GM18507 (cell line): ENCODE measurements at regions not wholly inside any gene's neighbourhood (a gene's known extent, or its start where the extent isn't known, plus 50 kb on each side); places are given as distances from the start of the nearest gene placed in this dataset.

ENCODE experiments used
- DNase-seq: peaks from one replicate; pipeline ENCODE4 v3.0.0; 2011; ENCODE audit warnings: low read depth; ENCODE audit not compliant: insufficient read length; ENCODE audit errors: extremely low spot score
- FAIRE-seq: peaks from 2 replicates; lab custom pipeline; 2011; peaks lifted over from hg19 to GRCh38; lab: Jason Lieb, UNC

DNA sequence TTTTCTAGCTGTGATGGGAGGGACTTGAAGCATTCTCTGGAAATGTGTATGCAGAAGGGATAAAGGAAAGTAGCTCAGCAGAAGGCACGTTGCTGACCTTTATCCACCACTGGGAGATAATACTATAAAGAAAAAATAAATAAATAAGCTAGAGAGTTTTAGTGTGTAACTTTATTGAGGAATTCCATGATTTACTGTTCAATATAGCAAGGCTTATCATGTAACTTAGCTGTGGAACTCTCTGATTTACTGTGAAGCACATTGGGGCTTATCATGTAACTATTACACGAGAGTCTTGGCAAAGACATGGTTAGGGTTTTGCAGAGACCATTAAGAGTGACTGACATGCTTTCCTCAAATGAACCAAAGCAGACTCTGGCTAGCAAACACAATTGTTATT is 316.1 kb upstream of the SNX7 start:
- no peak for FAIRE-seq
- DNase-seq, result no peak

DNA sequence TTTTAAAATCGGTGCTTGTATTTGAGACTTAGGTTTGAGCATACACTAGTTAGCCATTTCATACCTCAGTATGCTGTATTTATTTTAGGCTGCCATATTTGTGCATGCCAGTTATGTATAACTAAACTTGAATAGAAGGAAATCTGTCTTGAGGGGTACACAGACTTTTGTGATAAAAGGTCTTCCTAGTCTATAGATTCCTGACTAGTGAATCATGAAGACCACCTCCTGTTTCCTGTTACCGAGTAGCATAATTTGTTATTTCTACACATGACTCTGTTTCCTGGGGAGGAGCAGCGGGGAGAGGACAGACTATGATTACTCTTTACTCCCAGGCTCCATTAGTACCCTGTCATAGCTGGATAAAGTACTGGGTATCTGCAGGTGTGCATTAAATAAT is 316.8 kb upstream of the SNX7 start:
- DNase-seq (no peak), FAIRE-seq (no peak)

DNA sequence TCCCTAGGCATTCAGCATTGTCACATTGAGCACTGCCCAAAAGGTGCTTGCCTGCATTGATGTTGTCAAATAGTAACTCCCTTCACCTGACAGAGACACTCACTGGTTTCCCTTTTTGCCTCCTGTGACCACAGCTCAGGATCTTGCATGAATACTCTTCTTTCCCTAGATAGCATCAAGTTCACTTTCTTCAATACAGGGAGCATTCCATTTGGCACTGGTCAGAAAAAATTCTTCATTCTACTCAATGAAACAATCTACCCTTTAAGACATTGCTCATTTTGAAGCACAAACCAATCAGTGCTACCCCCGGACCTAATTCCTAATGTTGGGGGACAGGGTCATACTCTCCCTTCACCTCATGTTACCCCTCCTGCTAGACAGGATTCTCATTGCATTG is 319.0 kb upstream of the SNX7 start:
- DNase-seq (no peak), FAIRE-seq (no peak)

DNA sequence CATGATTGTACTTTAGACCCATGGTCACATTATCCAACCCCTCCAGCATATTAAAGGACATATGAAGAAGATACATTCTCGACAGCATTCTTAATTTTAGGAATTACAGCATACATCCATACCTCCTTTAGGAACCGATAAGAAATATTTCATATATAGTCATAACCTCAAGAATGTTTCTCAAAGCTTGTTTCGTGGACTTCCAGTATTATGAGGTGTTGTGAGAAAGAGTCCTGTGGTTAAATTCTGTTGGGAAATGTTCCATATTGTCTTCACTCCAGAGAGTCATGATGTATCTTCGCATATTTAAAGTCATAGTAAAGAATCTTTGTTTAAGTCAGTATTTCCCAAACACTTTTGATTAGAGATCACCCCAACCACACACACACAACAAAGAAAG is 321.0 kb upstream of the SNX7 start:
- DNase-seq (no peak), FAIRE-seq (no peak)

DNA sequence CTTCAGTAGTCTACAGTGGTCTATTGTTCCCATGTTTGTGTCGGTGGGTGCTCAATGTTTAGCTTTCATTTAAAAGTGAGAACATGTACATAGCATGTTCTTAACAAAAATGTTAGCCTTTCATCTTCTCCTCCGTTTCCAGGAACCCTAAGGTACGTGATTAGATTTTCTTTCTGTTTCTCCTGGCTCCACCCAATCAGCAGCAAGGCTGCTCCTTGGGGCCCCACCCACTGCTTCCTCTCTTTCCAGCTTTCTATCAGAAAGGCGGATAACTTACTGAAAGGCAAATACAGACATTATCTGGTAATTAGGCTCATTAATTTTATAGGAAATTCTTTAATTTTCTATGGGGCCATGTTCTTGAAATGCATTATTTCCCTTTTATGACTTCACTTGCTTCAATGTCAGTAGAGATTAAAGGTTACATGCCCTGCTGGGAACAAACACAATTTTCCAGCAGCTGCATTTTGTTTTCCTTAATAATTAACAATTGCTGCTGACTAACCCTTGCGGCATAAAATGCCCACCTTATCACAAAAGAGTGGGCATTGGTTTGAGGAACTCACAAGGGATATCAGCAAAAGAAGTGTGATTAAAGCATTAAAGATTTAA is 324.9 kb upstream of the SNX7 start:
- DNase-seq (no peak), FAIRE-seq (no peak)

DNA sequence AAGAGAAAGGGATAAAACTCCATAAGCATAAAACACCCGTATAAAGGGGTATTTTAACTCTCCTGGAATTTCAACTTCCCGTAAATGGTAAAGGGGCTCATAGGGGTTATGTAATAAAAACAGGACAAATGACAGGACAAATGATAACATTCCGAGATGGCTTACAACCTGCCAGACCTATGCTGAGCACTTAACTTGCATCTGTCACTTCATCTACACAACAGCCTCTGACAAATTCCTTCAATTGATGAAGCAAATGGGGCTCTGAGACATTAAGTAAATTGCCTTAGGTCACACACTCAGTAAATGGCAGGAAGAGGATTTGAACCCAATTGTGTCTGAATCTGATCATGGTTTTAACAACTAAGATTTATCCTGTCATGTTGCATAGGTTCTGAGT is 327.6 kb upstream of the SNX7 start:
- DNase-seq (no peak), FAIRE-seq (no peak)

DNA sequence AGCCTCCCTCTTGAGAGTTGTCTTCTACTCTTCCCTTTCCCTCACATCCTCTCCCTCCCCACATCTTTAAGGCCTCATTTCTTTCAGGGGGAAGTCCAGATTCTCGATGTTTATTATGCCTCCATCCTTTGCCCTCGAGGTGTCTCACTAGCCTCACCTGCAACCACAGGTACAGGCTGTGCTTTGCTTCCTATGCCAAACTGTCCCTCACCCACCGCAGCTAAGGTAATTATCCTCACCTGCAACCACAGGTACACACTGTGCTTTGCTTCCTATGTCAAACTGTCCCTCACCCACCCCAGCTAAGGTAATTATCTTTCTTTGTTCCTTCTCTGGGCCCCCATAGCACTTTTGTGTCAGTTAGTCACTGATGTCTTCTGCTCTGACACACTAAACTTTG is 328.1 kb upstream of the SNX7 start:
- DNase-seq (no peak), FAIRE-seq (no peak)

DNA sequence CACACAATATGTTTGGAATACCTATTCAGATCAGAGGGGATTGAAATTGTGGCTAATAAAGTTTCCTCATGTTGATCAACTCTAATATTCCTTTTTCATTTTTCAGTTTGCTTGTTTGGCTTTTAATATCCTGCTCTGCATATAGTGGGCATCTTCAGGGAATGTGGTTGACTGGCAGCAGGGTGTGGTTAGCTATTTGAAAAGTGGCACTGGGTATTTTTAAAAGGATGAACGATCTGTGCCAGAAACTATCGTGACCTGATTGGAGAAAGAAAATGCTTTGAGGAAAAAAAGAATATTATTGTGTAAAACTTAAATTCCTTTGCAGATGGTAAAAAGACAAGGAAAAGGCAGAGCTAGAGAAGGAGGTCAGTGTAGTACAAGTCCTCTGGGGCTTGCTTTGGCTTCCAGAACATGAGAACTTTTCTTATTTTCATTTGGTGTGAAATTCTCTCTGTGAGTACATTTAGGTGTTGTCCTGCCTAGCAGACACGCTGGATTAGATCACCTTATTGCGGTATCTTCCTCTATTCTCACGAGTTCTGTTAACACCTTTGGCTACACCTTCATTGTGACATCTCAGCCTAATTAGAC is 329.7 kb upstream of the SNX7 start:
- FAIRE-seq (no peak), DNase-seq (no peak)

DNA sequence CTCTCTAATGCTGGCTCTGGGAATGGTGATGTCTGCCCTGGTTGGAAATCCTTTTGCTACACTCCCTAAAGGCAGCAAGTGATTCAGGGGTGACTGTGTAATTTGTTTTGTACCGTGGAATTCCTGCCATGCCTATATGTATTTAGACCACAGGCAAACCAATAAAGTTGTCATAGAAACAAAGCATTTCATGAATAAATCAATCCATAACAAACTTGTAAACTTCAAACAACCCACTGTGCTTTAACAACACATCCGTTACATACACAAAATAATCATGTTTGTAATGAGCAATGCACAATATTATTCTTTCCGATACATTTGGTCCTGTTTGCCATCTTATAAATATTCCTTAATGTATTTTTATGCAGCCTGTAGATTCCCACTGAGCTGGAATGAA is 330.3 kb upstream of the SNX7 start:
- DNase-seq (no peak), FAIRE-seq (no peak)

DNA sequence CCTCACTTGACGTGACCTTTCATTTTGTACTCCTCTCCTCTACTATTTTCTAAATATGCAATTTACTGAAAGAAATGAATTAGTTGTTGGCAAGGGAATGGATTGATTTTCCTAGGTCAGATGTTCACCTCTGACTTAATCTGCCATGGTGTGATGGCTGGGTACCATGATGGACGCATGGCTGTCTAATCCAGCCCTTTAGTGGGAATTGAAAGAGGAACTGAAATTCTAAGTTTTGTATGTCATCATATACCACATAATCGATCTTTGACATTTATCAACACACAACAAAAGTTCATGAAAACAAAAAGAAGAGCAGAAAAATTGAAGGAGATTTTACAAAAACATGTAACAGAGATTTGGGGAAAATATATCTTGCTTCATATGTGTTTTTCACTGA is 331.3 kb upstream of the SNX7 start:
- FAIRE-seq, result no peak
- no peak for DNase-seq

DNA sequence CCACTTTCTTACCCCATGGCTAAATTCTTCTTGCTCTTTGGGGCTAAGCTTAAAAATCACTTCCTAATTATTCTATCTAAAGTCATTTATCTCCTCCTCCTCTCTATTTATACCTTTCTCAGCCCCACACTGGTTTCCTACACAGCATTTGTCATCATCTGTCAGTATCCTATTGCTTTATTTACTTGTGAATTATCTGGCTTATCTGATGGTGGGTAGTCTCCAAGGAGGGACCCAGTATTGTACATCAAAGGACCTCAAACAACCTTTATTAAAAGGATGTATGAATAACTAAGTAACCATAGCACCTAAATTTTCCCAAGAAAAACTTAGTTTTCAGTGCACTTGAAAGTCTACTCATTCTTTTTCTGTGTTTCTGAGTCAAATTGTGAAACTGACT is 332.7 kb upstream of the SNX7 start:
- DNase-seq (no peak), FAIRE-seq (no peak)

DNA sequence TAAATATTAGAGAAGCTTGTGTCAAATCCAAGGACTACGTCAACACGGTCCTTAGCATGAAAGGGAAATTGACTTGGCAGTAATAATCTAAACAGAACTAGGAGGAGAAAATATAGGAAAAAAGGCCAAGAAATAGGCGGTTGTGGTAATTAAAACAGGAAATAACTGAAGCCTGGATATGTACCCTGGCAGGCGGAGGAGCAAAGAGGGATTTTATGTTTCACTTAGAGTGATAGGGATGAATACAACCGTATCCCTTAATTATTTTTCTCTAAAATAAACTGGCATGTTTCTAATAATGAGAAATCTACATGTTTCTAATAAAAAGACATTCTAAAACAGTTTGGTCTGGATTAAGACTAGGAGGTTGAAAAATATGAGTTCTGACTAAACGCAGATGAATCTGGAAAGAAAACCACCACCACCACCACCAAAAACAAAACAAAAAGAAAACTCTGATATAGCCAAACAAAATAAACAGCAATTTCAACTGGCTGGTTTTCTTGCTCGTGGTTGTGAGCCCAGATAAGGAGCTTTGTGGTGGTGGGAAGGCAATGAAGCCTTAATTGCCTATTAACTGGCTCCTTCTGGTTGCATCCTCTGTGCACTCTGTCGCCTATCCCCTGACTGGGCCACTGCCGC is 334.2 kb upstream of the SNX7 start:
- FAIRE-seq (no peak), DNase-seq (no peak)

DNA sequence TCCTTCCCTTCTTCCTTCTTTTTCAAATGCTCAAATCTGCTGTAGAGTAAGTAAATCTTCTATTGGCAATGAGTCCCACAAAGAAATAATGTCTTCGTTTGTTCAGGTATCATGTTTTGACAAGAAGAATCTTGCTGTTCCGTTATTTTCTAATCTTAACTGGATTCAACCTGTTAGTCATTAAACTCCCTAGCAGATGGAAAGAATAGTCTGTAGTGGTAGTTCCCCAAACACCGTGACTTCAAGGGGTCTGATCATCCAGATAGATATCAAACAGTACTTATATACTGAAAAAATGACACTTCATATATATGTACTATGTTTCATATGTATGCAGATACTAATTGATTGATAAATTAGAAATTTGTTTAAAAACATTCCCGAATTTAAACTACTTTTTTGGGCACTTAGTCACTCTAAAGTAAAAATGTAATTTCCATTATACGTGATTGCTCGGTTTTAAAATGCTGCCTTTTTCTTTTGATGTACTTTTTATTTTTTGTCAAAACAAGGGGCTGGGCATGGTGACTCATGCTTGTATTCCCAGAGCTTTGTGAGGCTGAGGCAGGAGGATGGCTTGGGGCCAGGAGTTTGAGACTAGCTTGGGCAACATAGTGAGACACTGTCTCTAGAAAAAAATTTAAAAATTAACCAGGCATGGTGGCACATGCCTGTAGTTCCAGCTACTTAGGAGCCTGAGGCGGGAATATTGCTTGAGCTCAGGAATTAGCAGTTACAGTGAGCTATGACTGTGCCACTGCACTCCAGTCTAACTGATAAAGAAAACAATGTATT is 335.7 kb upstream of the SNX7 start:
- FAIRE-seq (no peak), DNase-seq (no peak)

DNA sequence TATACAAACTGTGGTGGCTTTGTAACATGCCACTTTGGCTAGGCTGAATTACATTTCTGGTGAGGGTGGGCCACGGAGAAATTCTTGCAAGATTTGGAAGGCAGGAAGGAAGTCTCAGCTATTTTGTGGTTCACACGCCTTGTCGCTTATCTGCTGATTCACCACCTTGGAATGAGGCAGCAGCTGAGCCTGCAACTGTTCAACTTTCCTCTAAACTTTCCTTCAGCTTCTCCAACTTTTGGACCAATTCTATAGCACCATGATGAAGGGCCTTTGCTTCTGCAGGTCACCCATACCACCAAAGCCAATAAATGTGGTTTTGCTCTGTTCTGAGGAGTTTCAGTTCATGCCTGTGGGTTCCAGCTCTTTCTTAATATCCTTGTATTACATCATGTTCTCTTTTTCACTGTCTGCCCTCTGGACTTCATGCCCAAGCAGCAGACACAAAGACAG is 337.6 kb upstream of the SNX7 start:
- DNase-seq, result no peak
- no peak for FAIRE-seq

DNA sequence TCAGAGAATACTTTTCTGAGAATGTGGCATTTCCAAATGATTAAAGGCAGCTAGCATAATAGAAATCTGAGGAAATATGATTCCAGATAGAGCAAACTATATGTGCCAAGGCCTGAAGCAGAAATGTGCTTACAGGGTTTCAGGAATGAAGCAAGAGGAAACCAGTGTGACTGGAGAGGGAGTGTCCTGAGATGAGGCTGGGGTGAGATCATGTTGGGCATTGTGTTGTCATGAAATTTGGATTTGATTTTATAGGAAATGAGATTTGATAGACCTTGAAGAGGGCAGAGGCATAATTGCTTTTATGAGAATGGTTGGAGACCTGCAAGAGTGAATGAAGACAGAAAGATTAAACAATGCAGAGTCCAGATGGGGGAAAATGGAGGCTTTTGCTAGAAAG is 338.1 kb upstream of the SNX7 start:
- FAIRE-seq (no peak), DNase-seq (no peak)

DNA sequence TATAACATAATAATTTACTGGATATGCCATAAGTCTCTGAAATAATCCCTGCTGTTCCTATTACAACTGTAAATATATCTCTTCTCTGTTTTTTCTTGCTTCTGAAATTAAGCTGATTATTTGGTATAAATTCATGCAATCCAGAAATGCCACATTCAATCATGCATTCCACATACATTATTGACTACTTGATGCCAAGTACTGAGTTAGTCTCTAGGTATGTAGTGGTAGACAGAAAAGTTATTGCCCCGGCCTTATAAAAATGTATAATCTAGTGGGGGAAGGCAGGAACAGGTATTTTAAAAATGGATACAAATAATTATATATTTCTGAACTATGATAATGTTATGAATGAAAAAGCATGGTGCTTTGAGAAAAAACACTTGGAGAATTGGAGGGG is 338.6 kb upstream of the SNX7 start:
- DNase-seq (no peak), FAIRE-seq (no peak)

DNA sequence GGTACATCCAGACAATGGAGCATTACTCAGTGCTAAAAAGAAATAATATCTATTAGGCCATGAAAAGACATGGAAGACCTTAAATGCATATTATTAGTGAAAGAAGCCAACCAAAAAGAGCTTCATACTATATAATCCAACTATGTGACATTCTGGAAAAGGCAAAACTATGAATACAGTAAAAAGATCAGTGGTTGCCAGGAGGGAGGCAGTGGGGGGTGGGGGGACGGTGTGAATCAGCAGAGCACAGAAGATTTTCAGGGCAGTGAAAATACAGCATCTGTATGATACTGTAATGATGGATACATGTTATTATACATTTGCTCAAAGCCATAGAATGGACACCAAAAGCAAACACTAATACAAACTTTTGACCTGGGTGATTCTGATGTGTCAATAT is 339.4 kb upstream of the SNX7 start:
- DNase-seq, result no peak
- no peak for FAIRE-seq

DNA sequence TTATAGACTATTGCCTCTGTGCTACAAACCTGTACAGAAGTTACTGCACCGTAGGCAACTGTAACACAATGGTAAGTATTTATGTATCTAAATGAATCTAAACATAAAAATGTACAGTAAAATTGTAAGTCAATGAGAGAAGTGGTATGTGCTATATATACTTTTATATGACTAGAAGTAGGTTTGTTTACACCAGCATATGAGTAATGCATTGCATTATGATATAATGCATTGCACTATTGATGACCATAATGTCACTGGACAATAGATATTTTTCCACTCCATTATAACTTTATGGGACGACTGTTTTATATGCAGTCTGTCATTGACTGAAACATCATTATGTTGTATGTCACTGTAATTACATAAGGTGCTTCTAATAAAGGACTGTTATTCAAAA is 340.3 kb upstream of the SNX7 start:
- FAIRE-seq, result no peak
- no peak for DNase-seq

DNA sequence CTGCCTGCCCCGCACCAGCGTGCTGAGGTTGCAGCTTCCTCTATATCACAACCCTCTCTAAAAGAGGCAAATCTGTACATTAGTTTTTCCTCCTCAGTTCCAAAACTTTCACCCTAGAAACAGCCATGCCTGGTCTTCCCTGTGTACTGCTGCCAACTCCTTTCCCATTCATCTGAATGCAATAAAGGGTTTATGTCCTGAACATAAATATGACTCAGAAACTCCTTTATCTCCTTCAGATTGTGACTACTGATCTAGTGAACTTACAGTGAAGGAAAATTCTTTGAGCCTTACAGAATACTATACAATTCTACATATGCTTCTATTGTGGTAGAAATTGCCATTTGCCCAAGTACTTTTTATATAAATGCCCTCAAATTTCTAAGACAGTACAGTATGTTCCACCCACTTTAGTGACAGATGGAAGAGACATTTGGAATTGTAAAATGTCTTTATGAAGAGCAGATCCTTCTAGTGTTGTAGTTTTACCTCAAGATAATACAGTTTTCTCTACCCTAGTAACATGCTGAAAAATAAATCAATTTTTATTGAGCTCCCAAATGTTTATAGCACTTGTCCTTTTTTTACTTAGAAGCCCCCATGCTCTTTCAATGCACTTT is 345.1 kb upstream of the SNX7 start:
- DNase-seq (no peak), FAIRE-seq (no peak)

DNA sequence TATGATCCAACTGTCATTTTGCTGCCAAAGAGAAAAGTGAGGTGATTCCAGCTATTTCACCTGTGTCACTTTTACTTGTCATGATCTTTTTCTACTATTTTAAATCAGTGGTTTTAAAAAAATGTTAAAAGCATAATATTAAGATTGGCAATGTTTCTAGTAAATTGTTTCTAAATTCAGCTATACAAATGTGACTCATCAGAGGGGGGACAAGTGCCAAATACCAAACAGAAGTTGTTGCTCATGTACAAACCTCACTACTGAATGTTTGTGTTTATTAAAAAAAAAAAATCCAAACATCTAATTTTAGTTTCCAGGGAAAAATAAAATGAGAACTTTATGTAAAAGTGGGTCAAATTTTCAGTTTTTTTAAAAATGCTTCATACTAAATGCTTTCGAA is 346.2 kb upstream of the SNX7 start:
- DNase-seq (no peak), FAIRE-seq (no peak)
